H9 (cell line): ENCODE measurements at regions not wholly inside any gene's neighbourhood (a gene's known extent, or its start where the extent isn't known, plus 50 kb on each side); places are given as distances from the start of the nearest gene placed in this dataset.

ENCODE experiments used
- DNase-seq: peaks from one replicate; pipeline ENCODE4 v3.0.0-alpha.2; 2017
- H2AFZ ChIP-seq: one replicate; pipeline ENCODE4 v1.6.1; 2013; ENCODE audit warnings: mild to moderate bottlenecking, low read length, control low read depth, moderate library complexity
- H2AK5ac ChIP-seq: 2 replicates; pipeline ENCODE4 v1.6.1; 2013; ENCODE audit warnings: low read length, control low read depth, mixed read lengths; ENCODE audit not compliant: insufficient read length
- H2BK120ac ChIP-seq: one replicate; pipeline ENCODE4 v1.6.1; 2013; ENCODE audit warnings: low read depth, mild to moderate bottlenecking, low read length, control low read depth, inconsistent platforms; ENCODE audit not compliant: poor library complexity, severe bottlenecking
- H2BK12ac ChIP-seq: 2 replicates; pipeline ENCODE4 v1.6.1; 2013; ENCODE audit warnings: low read length, control low read depth, mixed read lengths, low read depth; ENCODE audit not compliant: insufficient read length
- H2BK15ac ChIP-seq: 2 replicates; pipeline ENCODE4 v1.6.1; 2013; ENCODE audit warnings: low read depth, low read length, control low read depth
- H2BK20ac ChIP-seq: one replicate; pipeline ENCODE4 v1.6.1; 2013; ENCODE audit warnings: low read depth, mild to moderate bottlenecking, low read length, control low read depth, inconsistent platforms; ENCODE audit not compliant: poor library complexity, severe bottlenecking
- H2BK5ac ChIP-seq: 2 replicates; pipeline ENCODE4 v1.6.1; 2013; ENCODE audit warnings: low read length, control low read depth, mixed read lengths; ENCODE audit not compliant: insufficient read length
- H3K14ac ChIP-seq: 2 replicates; pipeline ENCODE4 v1.6.1; 2013; ENCODE audit warnings: low read length, control low read depth; ENCODE audit not compliant: insufficient read depth
- H3K18ac ChIP-seq: 2 replicates; pipeline ENCODE4 v1.6.1; 2013; ENCODE audit warnings: low read depth, mild to moderate bottlenecking, mixed read lengths, low read length, control low read depth; ENCODE audit not compliant: insufficient read length
- H3K23ac ChIP-seq: 2 replicates; pipeline ENCODE4 v1.6.1; 2013; ENCODE audit warnings: low read length, control low read depth, mixed read lengths, low read depth; ENCODE audit not compliant: insufficient read length
- H3K23me2 ChIP-seq: 2 replicates; pipeline ENCODE4 v1.6.1; 2013; ENCODE audit warnings: low read depth, mild to moderate bottlenecking, mixed read lengths, low read length, control low read depth; ENCODE audit not compliant: insufficient read length, poor library complexity, severe bottlenecking
- H3K27ac ChIP-seq: 2 replicates; pipeline ENCODE4 v1.5.1; 2013; ENCODE audit warnings: low read length, control low read depth, mixed read lengths, low read depth; ENCODE audit not compliant: insufficient read length
- H3K27me3 ChIP-seq: 2 replicates; pipeline ENCODE4 v1.6.1; 2013; ENCODE audit warnings: low read length, control low read depth, inconsistent platforms; ENCODE audit not compliant: insufficient read depth
- H3K4ac ChIP-seq: 2 replicates; pipeline ENCODE4 v1.6.1; 2013; ENCODE audit warnings: low read depth, mild to moderate bottlenecking, control low read depth, inconsistent platforms, low read length, moderate library complexity
- H3K4me1 ChIP-seq: 2 replicates; pipeline ENCODE4 v1.6.1; 2013; ENCODE audit warnings: low read length, control low read depth, inconsistent platforms; ENCODE audit not compliant: insufficient read depth
- H3K4me2 ChIP-seq: 2 replicates; pipeline ENCODE4 v1.6.1; 2013; ENCODE audit warnings: low read length, control low read depth, mixed read lengths; ENCODE audit not compliant: insufficient read length, insufficient read depth
- H3K56ac ChIP-seq: 2 replicates; pipeline ENCODE4 v1.6.1; 2013; ENCODE audit warnings: low read depth, mild to moderate bottlenecking, mixed read lengths, low read length, control low read depth; ENCODE audit not compliant: insufficient read length
- H3K79me1 ChIP-seq: 2 replicates; pipeline ENCODE4 v1.6.1; 2013; ENCODE audit warnings: low read depth, mild to moderate bottlenecking, moderate library complexity, low read length, control low read depth, inconsistent platforms; ENCODE audit not compliant: insufficient read depth, poor library complexity, severe bottlenecking
- H3K79me2 ChIP-seq: 2 replicates; pipeline ENCODE4 v1.6.1; 2013; ENCODE audit warnings: low read length, control low read depth, inconsistent platforms; ENCODE audit not compliant: insufficient read depth
- H3K9ac ChIP-seq: 2 replicates; pipeline ENCODE4 v1.6.1; 2013; ENCODE audit warnings: low read length, control low read depth, mixed read lengths; ENCODE audit not compliant: insufficient read length; ENCODE audit errors: extremely low read depth
- H3K9me3 ChIP-seq: one replicate; pipeline ENCODE4 v1.6.1; 2013; ENCODE audit warnings: low read depth, low read length, inconsistent platforms; ENCODE audit not compliant: control insufficient read depth
- H3T11ph ChIP-seq: one replicate; pipeline ENCODE4 v1.6.1; 2013; ENCODE audit warnings: mild to moderate bottlenecking, low read length, control low read depth, inconsistent platforms
- H4K20me1 ChIP-seq: one replicate; pipeline ENCODE4 v1.6.1; 2013; ENCODE audit not compliant: control insufficient read depth, insufficient read length, insufficient read depth
- H4K5ac ChIP-seq: 2 replicates; pipeline ENCODE4 v1.6.1; 2013; ENCODE audit warnings: low read depth, mild to moderate bottlenecking, mixed read lengths, low read length, control low read depth; ENCODE audit not compliant: insufficient read length
- H4K8ac ChIP-seq: replicated peaks from 2 replicates; pipeline ENCODE4 v1.6.1; 2013; ENCODE audit warnings: low read length, control low read depth, mixed read lengths, low read depth; ENCODE audit not compliant: insufficient read length
- H4K91ac ChIP-seq: 2 replicates; pipeline ENCODE4 v1.6.1; 2013; ENCODE audit warnings: low read depth, mild to moderate bottlenecking, moderate library complexity, mixed read lengths, low read length, control low read depth; ENCODE audit not compliant: insufficient read length
- H3K27ac Mint-ChIP-seq, 3 experiments: 2 replicates in 2 of 3; 3 replicates in 1 of 3; pipeline ENCODE4 v1.8.0; 2020 to 2021; ENCODE audit warnings: mixed read lengths in 3 of 3, mild to moderate bottlenecking in 1 of 3, moderate library complexity in 1 of 3
- H3K27me3 Mint-ChIP-seq: 2 replicates; pipeline ENCODE4 v1.8.0; 2021; ENCODE audit warnings: low read depth, mild to moderate bottlenecking, moderate library complexity, mixed read lengths
- H3K36me3 Mint-ChIP-seq, 3 experiments: 2 replicates in 2 of 3; 3 replicates in 1 of 3; pipeline ENCODE4 v1.8.0; 2020 to 2021; ENCODE audit warnings: low read depth in 3 of 3, mixed read lengths in 3 of 3; ENCODE audit not compliant: insufficient read depth in 1 of 3
- H3K4me1 Mint-ChIP-seq, 2 experiments: 2 replicates each; pipeline ENCODE4 v1.8.0; 2020; ENCODE audit warnings: mixed read lengths in 2 of 2
- H3K4me3 Mint-ChIP-seq, 2 experiments: 2 replicates in 1 of 2; 3 replicates in 1 of 2; pipeline ENCODE4 v1.8.0; 2020 to 2021; ENCODE audit warnings: mild to moderate bottlenecking in 2 of 2, mixed read lengths in 2 of 2, moderate library complexity in 1 of 2
- H3K9me3 Mint-ChIP-seq, 2 experiments: 2 replicates in 1 of 2; 3 replicates in 1 of 2; pipeline ENCODE4 v1.8.0; 2020; ENCODE audit warnings: mild to moderate bottlenecking in 2 of 2, mixed read lengths in 2 of 2, moderate library complexity in 1 of 2
- CTCF ChIP-seq: fragments of 200-600 bp; sonication (generic); conservative IDR thresholded peaks from 3 replicates; pipeline ENCODE4 v1.8.0; 2021; ENCODE audit warnings: antibody characterized with exemption, mild to moderate bottlenecking
- WGBS: extraction: QIAGEN DNeasy Blood & Tissue Kit; methylation state at CpG from one replicate; pipeline ENCODE4 v1.1.7; 2013; ENCODE audit warnings: missing lambda C conversion rate, low lambda C conversion rate, mixed read lengths; ENCODE audit not compliant: insufficient read length; ENCODE audit errors: extremely low coverage; 5-methylcytosine and 5-hydroxymethylcytosine counted together

DNA sequence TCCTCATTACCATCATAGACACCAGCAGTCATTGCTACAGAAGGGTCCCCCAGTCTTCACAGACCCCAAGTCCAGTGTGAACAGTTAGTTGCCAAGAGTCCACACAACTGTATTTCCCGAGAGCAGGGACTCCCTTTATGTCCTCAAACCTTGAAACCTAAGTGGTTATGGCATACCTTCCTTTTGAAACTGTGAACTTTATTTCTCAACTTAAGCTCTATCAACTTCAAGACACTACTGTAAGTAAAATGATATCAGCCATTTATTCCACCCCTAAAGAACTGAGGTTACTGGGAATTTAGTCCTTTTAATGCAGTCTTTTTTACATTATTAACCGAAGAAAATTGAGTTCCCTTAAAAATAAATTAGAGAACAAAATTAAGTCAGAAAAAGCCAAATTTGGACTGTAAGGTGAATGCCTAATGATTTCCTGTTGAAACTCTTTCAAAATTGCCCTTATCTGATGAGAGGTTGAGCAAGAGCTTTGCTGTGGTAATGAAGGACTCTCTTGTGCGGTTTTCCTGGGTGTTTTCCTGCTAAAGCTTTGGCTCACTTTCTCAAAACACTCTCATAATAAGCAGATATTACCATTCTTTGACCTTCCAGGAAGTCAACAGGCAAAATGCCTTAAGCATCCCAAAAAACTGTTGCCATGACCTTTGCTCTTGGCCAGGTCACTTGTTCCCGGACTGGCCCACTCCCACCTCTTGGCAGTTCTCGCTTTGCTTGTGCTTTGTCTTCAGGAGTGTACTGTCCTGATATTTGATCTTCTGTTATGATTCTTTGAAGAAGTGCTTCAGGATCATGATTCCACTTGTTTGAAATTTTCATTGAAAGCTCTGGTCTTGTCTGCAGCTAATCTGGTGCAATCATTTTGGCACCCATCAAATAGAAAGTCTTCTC lies 765.4 kb upstream of the ANO3 start:
- Histone ChIP-seq H3K4me1 (no peaks in the 10 kb centered on the region), H3K9ac (no peak overlapping the region), H3K4me2 (no peak overlapping the region), H3K18ac (no peak overlapping the region), H2AFZ (no peak overlapping the region), H3K23ac (no peak overlapping the region), H3K9me3 (no peaks in the 10 kb centered on the region), H4K20me1 (no peaks in the 10 kb centered on the region), H3K27ac (no peak overlapping the region), H2BK120ac (no peak overlapping the region), H2BK20ac (no peak overlapping the region), H4K5ac (no peak overlapping the region), H3K79me2 (no peaks in the 10 kb centered on the region), H4K91ac (no peak overlapping the region), H4K8ac (no peak overlapping the region), H3K79me1 (no peaks in the 10 kb centered on the region), H3K14ac (no peak overlapping the region), H2BK5ac (no peak overlapping the region), H3K56ac (no peak overlapping the region), H3K27me3 (no peaks in the 10 kb centered on the region), H2BK12ac (no peak overlapping the region), H2BK15ac (no peak overlapping the region), H3K23me2 (no peaks in the 10 kb centered on the region), H3T11ph (no peak overlapping the region), H3K4ac (no peak overlapping the region), H2AK5ac (no peak overlapping the region)
- Mint-ChIP-seq H3K4me3 (no peak overlapping the region), H3K27ac (no peak overlapping the region), H3K36me3 (no peaks in the 10 kb centered on the region; a peak in 1 of 7 replicates), H3K4me1 (no peaks in the 10 kb centered on the region), H3K9me3 (no peaks in the 10 kb centered on the region), H3K27me3 (no peaks in the 10 kb centered on the region)
- WGBS, result no CpG with 5 or more reads among the region's 5 CpGs
- TF ChIP-seq CTCF, result no peak
- no peak for DNase-seq
